ENCODE measurements at regions not wholly inside any gene's neighbourhood (a gene's known extent, or its start where the extent isn't known, plus 50 kb on each side); places are given as distances from the start of the nearest gene placed in this dataset.

- no peak overlapping the region for H2BK15ac ChIP-seq (ENCODE audit: low read depth, low read length)
- H3K79me1 ChIP-seq (ENCODE audit: low read depth in 1 of 2, low read length in 2 of 2) = no peaks in the 10 kb centered on the region
- CTCF ChIA-PET = no interaction called here
- H3K4me1 ChIP-seq (ENCODE audit: control insufficient read depth, insufficient read depth, low read length) = no peaks in the 10 kb centered on the region
- no peak overlapping the region for H3K4me2 ChIP-seq (ENCODE audit: low read depth, low read length)
- H3K56ac ChIP-seq (ENCODE audit: extremely low read depth, insufficient read depth, low read length) = no peak overlapping the region
- no peak overlapping the region for H2BK5ac ChIP-seq (ENCODE audit: low read depth, low read length, poor library complexity, severe bottlenecking)
- no peak overlapping the region for H3K9ac ChIP-seq (ENCODE audit: low read depth, low read length)
- DNase-seq = no peak
- no peak overlapping the region for H2AFZ ChIP-seq (replicated peaks; ENCODE audit: low read length, poor library complexity)
- H3K27ac ChIP-seq (ENCODE audit: insufficient read depth, low read length) = no peak overlapping the region
- no TSS peak for BruUV-seq (replicated peaks)
- no peak overlapping the region for H2BK20ac ChIP-seq (ENCODE audit: low read depth, low read length)
- no peak overlapping the region for H3K18ac ChIP-seq (ENCODE audit: low read depth, low read length)
- H4K8ac ChIP-seq (ENCODE audit: low read depth in 2 of 2, low read length in 2 of 2) = no peak overlapping the region
- WGBS, 2 experiments (ENCODE audit: extremely low coverage in 2 of 2, insufficient read length in 1 of 2) = 60% methylated on average over 3 of the region's 15 CpGs; no CpG with 5 or more reads in 1 of the 2 experiments
- no peaks in the 10 kb centered on the region for H3K9me1 ChIP-seq (ENCODE audit: insufficient read depth, low read length)
- dilution Hi-C loops (cut with HindIII; ENCODE audit: low sequenced_read_pairs, unreplicated experiment) (no loop called here), intact Hi-C loops (cut with micrococcal nuclease) (no loop called here), in situ Hi-C loops (cut with MboI; ENCODE audit: low sequenced_read_pairs) (no loop called here)
- no peak overlapping the region for H2AK9ac ChIP-seq (replicated peaks; ENCODE audit: low read depth, low read length, poor library complexity)
- no peak overlapping the region for H2BK120ac ChIP-seq (ENCODE audit: low read depth, low read length)
- H3K23ac ChIP-seq (ENCODE audit: low read depth, low read length) = no peak overlapping the region
- TF ChIP-seq ELK1 (IDR thresholded peaks at IDR 0.05; ENCODE audit: borderline replicate concordance, low read depth, low read length) (no peak), RCOR1 (IDR thresholded peaks at IDR 0.05; ENCODE audit: insufficient replicate concordance, low read length) (no peak), MXI1 (IDR thresholded peaks at IDR 0.05; ENCODE audit: borderline replicate concordance, low read depth, low read length) (no peak), RAD21 (IDR thresholded peaks at IDR 0.05; ENCODE audit: low read length) (no peak), CHD1 (IDR thresholded peaks at IDR 0.05; ENCODE audit: low read depth, low read length) (no peak), POLR2A (IDR thresholded peaks at IDR 0.05; ENCODE audit: low read depth, low read length) (no peak), NFE2L2 (IDR thresholded peaks at IDR 0.05; ENCODE audit: low read depth, low read length) (no peak), MAZ (IDR thresholded peaks at IDR 0.05; ENCODE audit: borderline replicate concordance, low read depth, low read length) (no peak), BHLHE40 (IDR thresholded peaks at IDR 0.05; ENCODE audit: low read depth, low read length) (no peak), CEBPB (IDR thresholded peaks at IDR 0.05; ENCODE audit: low read depth, low read length) (no peak), RFX5 (IDR thresholded peaks at IDR 0.05; ENCODE audit: low read depth, low read length) (no peak)
- TF ChIP-seq, protein P1, sequence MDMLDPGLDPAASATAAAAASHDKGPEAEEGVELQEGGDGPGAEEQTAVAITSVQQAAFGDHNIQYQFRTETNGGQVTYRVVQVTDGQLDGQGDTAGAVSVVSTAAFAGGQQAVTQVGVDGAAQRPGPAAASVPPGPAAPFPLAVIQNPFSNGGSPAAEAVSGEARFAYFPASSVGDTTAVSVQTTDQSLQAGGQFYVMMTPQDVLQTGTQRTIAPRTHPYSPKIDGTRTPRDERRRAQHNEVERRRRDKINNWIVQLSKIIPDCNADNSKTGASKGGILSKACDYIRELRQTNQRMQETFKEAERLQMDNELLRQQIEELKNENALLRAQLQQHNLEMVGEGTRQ (IDR thresholded peaks at IDR 0.05; ENCODE audit: low read depth, low read length) = no peak
- TF ChIP-seq, protein P2, sequence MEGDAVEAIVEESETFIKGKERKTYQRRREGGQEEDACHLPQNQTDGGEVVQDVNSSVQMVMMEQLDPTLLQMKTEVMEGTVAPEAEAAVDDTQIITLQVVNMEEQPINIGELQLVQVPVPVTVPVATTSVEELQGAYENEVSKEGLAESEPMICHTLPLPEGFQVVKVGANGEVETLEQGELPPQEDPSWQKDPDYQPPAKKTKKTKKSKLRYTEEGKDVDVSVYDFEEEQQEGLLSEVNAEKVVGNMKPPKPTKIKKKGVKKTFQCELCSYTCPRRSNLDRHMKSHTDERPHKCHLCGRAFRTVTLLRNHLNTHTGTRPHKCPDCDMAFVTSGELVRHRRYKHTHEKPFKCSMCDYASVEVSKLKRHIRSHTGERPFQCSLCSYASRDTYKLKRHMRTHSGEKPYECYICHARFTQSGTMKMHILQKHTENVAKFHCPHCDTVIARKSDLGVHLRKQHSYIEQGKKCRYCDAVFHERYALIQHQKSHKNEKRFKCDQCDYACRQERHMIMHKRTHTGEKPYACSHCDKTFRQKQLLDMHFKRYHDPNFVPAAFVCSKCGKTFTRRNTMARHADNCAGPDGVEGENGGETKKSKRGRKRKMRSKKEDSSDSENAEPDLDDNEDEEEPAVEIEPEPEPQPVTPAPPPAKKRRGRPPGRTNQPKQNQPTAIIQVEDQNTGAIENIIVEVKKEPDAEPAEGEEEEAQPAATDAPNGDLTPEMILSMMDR (conservative IDR thresholded peaks at IDR 0.05; ENCODE audit: low read depth, low read length) = no peak
- H3K4ac ChIP-seq (ENCODE audit: low read depth, low read length) = no peak overlapping the region
- H4K91ac ChIP-seq (ENCODE audit: insufficient read depth, low read depth, low read length) = no peak overlapping the region
- peaks cover 55% of the 10 kb centered on the region for H3K9me3 ChIP-seq (ENCODE audit: control insufficient read depth, insufficient read depth, low read length)
- POLR2A ChIA-PET (ENCODE audit: unreplicated experiment) = no interaction called here
- no peaks in the 10 kb centered on the region for H4K20me1 ChIP-seq (ENCODE audit: insufficient read depth, low read length)
- H2AK5ac ChIP-seq (ENCODE audit: low read depth, low read length) = no peak overlapping the region
- no peak overlapping the region for H4K5ac ChIP-seq (ENCODE audit: low read depth, low read length)
- H3K14ac ChIP-seq (replicated peaks; ENCODE audit: low read depth, low read length) = no peak overlapping the region
- no peak for ATAC-seq (ENCODE audit: low read depth)
- no peaks in the 10 kb centered on the region for H3K36me3 ChIP-seq (ENCODE audit: control insufficient read depth, insufficient read depth, low read length)
- no peaks in the 10 kb centered on the region for H3K27me3 ChIP-seq (ENCODE audit: control insufficient read depth, insufficient read depth, low read length)
- no peak overlapping the region for H3K4me3 ChIP-seq (ENCODE audit: insufficient read depth, low read depth, low read length)
Measured at GRCh38 chr10:130378556-130379400, 242.6 kb downstream of the GLRX3 start.
